Esophagus muscularis mucosa (tissue), 4 donors: ENCODE measurements at regions not wholly inside any gene's neighbourhood (a gene's known extent, or its start where the extent isn't known, plus 50 kb on each side); places are given as distances from the start of the nearest gene placed in this dataset.

Experiments used
- CTCF ChIP-seq, 3 experiments: fragments of 200-600 bp in 2 of 3; fragments of 450-650 bp in 1 of 3; sonication (generic) in 2 of 3; IDR thresholded peaks; one replicate each; pipeline ENCODE4 v1.5.1; 2017 to 2019; ENCODE audit warnings: antibody characterized with exemption in 3 of 3, mild to moderate bottlenecking in 2 of 3, moderate library complexity in 1 of 3
- EP300 ChIP-seq: sonication (generic); formaldehyde crosslinking; IDR thresholded peaks from one replicate; pipeline ENCODE4 v1.6.1; 2017; ENCODE audit warnings: antibody characterized with exemption
- POLR2AphosphoS5 ChIP-seq, 2 donors: sonication (generic); formaldehyde crosslinking; IDR thresholded peaks; one replicate each; pipeline ENCODE4 v1.6.1; 2017; ENCODE audit warnings: antibody characterized with exemption in 2 of 2

- TF ChIP-seq CTCF (IDR thresholded peaks at IDR 0.05): no peak
- no peak for TF ChIP-seq POLR2AphosphoS5 (IDR thresholded peaks at IDR 0.05)
- no peak for TF ChIP-seq EP300
These were observed 116.2 kb upstream of the FNDC3A start for GRCh38 chr13:48859272-48860105.
